SK-N-SH (cell line): ENCODE measurements at regions not wholly inside any gene's neighbourhood (a gene's known extent, or its start where the extent isn't known, plus 50 kb on each side); places are given as distances from the start of the nearest gene placed in this dataset.

Source experiments
- CTCF ChIA-PET: fragments of 300-600, 350-600 bp; formaldehyde crosslinking; extraction: SDS; loops from one replicate; lab custom pipeline; 2021; lab: Yijun Ruan, JAX
- POLR2A ChIA-PET: fragments of 350-600 bp; sonication (Branson Sonifier 250); formaldehyde crosslinking; extraction: SDS; loops from one replicate; lab custom pipeline; 2020; ENCODE audit warnings: antibody characterized with exemption, inconsistent platforms; lab: Yijun Ruan, JAX
- DNase-seq: peaks from one replicate; pipeline ENCODE4 v3.0.0; 2012
- H2AFZ ChIP-seq: fragments of 200-600 bp; sonication (generic); 2 replicates; pipeline ENCODE4 v1.8.1; 2016; ENCODE audit warnings: antibody characterized with exemption, mild to moderate bottlenecking, low read depth
- H3F3A ChIP-seq: fragments of 200-600 bp; sonication (generic); replicated peaks from 2 replicates; pipeline ENCODE3; 2016; ENCODE audit warnings: antibody characterized with exemption, mild to moderate bottlenecking; ENCODE audit not compliant: insufficient read depth
- H3K27ac ChIP-seq, 2 experiments: fragments of 200-500 bp in 1 of 2; fragments of 200-600 bp in 1 of 2; sonication (Bioruptor generic) in 1 of 2; sonication (generic), shearing (Covaris generic) in 1 of 2; 2 replicates each; pipeline versions ENCODE4 v1.5.1 to v1.6.1; 2014 to 2016; ENCODE audit warnings: low read depth in 2 of 2, inconsistent platforms in 1 of 2, low read length in 1 of 2, mild to moderate bottlenecking in 1 of 2, mixed read lengths in 1 of 2
- H3K27me3 ChIP-seq: fragments of 200-600 bp; sonication (generic), shearing (Covaris generic); 2 replicates; pipeline ENCODE4 v1.6.1; 2016; ENCODE audit warnings: mixed run types; ENCODE audit not compliant: insufficient read depth
- H3K36me3 ChIP-seq, 2 experiments: fragments of 200-500 bp in 1 of 2; fragments of 200-600 bp in 1 of 2; sonication (Bioruptor generic) in 1 of 2; sonication (generic) in 1 of 2; replicated peaks in 1 of 2; 2 replicates each; pipeline versions ENCODE3 to v1.5.1; 2014 to 2016; ENCODE audit warnings: low read length in 1 of 2, mild to moderate bottlenecking in 1 of 2; ENCODE audit not compliant: insufficient read depth in 2 of 2, control insufficient read depth in 1 of 2
- H3K4me1 ChIP-seq, 2 experiments: fragments of 200-500 bp in 1 of 2; fragments of 200-600 bp in 1 of 2; sonication (Bioruptor generic) in 1 of 2; sonication (generic), shearing (Covaris generic) in 1 of 2; 2 replicates each; pipeline versions ENCODE4 v1.5.1 to v1.6.1; 2014 to 2016; ENCODE audit warnings: low read depth in 1 of 2, low read length in 1 of 2, mixed run types in 1 of 2; ENCODE audit not compliant: insufficient read depth in 2 of 2, control insufficient read depth in 1 of 2
- H3K4me2 ChIP-seq: fragments of 200-600 bp; sonication (generic), shearing (Covaris generic); 2 replicates; pipeline ENCODE4 v1.6.1; 2017; ENCODE audit warnings: mixed run types
- H3K4me3 ChIP-seq, 2 experiments: fragments of 200-500 bp in 1 of 2; fragments of 200-600 bp in 1 of 2; sonication (Bioruptor generic) in 1 of 2; sonication (generic), shearing (Covaris generic) in 1 of 2; 2 replicates each; pipeline versions ENCODE4 v1.5.1 to v1.8.1; 2014 to 2016; ENCODE audit warnings: low read depth in 2 of 2, inconsistent platforms in 1 of 2, low read length in 1 of 2, mild to moderate bottlenecking in 1 of 2, mixed read lengths in 1 of 2, moderate library complexity in 1 of 2
- H3K79me2 ChIP-seq: fragments of 200-600 bp; sonication (generic); 2 replicates; pipeline ENCODE4 v1.8.1; 2017; ENCODE audit warnings: mild to moderate bottlenecking; ENCODE audit not compliant: insufficient read depth
- H3K9ac ChIP-seq: fragments of 200-600 bp; sonication (generic); 2 replicates; pipeline ENCODE4 v1.6.1; 2017; ENCODE audit warnings: mixed run types
- H3K9me2 ChIP-seq: fragments of 200-600 bp; sonication (generic); 2 replicates; pipeline ENCODE4 v1.6.1; 2017; ENCODE audit warnings: mixed run types
- H3K9me3 ChIP-seq: fragments of 200-600 bp; sonication (generic); 2 replicates; pipeline ENCODE4 v1.6.1; 2017; ENCODE audit warnings: mixed run types, mild to moderate bottlenecking, moderate library complexity
- H4K20me1 ChIP-seq: fragments of 200-600 bp; sonication (generic); 2 replicates; pipeline ENCODE4 v1.6.1; 2017; ENCODE audit warnings: mild to moderate bottlenecking, mixed run types; ENCODE audit not compliant: insufficient read depth
- CTCF ChIP-seq: fragments of 200-600 bp; sonication (generic); IDR thresholded peaks from 2 replicates; pipeline ENCODE4 v1.6.1; 2017; ENCODE audit warnings: antibody characterized with exemption, mild to moderate bottlenecking, moderate library complexity
- GABPA ChIP-seq: IDR thresholded peaks from 2 replicates; pipeline ENCODE4 v1.4.0; 2012; ENCODE audit warnings: low read depth, mild to moderate bottlenecking
- NFIC ChIP-seq: IDR thresholded peaks from 2 replicates; pipeline ENCODE4 v1.4.0; 2012; ENCODE audit warnings: borderline replicate concordance
- POLR2AphosphoS5 ChIP-seq: IDR thresholded peaks from 2 replicates; pipeline ENCODE4 v1.6.1; 2012; ENCODE audit warnings: low read depth, low read length
- RAD21 ChIP-seq: IDR thresholded peaks from 2 replicates; pipeline ENCODE4 v1.6.1; 2012; ENCODE audit warnings: mild to moderate bottlenecking, low read length
- TAF1 ChIP-seq: IDR thresholded peaks from 2 replicates; pipeline ENCODE4 v1.6.1; 2012; ENCODE audit warnings: low read depth, mild to moderate bottlenecking, low read length, moderate library complexity, borderline replicate concordance
- TCF12 ChIP-seq: IDR thresholded peaks from 2 replicates; pipeline ENCODE4 v1.4.0; 2012
- WGBS: methylation state at CpG from one replicate; pipeline ENCODE4 v1.1.6; 2017; ENCODE audit warnings: low lambda C conversion rate; 5-methylcytosine and 5-hydroxymethylcytosine counted together
- TF ChIP-seq, protein P1 (sequence below): IDR thresholded peaks from 2 replicates; pipeline ENCODE4 v1.6.1; 2012; ENCODE audit warnings: mild to moderate bottlenecking, low read depth, low read length, moderate library complexity

DNA sequence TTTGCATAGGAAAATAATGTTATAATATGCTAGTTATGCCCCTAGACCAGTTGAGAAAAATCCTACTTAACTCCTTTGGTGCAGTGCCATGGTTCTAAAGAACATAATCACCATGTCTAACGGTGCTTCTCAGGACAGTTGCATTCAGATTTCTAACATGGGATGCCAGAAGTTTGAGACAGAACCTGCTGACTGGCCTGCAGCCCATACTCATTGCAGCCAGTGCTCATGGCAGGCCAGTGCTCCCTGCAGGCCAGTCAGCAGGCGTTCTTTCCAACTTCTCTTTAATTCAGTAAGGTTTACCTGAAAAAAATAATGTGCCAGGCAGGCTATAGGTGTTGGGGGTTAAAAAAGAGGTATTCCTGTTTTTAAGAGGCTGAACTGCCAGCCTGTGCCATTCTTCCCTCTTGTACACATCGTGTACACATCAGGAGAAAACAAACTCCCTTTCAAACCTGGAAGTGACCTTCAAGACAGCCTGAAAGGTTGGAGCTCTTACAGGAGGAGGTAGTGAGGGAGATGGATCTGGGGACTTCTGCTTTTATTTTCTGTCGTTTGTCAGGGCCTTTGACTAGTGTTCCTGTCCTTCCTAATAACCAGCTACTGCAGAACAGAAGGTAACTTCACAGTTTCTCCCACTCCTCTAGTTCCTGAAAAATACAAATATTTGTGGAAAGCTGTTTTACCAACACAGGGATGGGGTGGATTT, 146.0 kb upstream of the MAGI3 start:
- no peaks in the 10 kb centered on the region for H3K9me3 ChIP-seq
- TF ChIP-seq NFIC, result no peak
- TF ChIP-seq RAD21, result 0 out of 2 replicates have a peak, but pooled peaks have one; percentile 5
- no peak for TF ChIP-seq CTCF
- TF ChIP-seq, all 33 proteins: peak for 1
- POLR2A ChIA-PET, result interaction anchor here (1.2 kb wide), 1 partner anchor 144 kb away, joined by 3 read pairs; no protein-coding TSS in a partner anchor
- 39% methylated on average over 4 of the region's 4 CpGs for WGBS
- Histone ChIP-seq H3K79me2 (no peaks in the 10 kb centered on the region), H3K36me3 (no peaks in the 10 kb centered on the region), H3K4me1 (peaks cover 0 to 21% of the 10 kb centered on the region in 2 experiments; a peak in 2 of 4 replicates), H3K27ac (peak overlapping the region in 1 of 2 experiments; percentile 28; a peak in 1 of 4 replicates), H3K27me3 (no peaks in the 10 kb centered on the region), H4K20me1 (no peaks in the 10 kb centered on the region), H3K9ac (no peak overlapping the region), H3K4me3 (no peak overlapping the region), H2AFZ (no peak overlapping the region), H3K9me2 (no peaks in the 10 kb centered on the region), H3K4me2 (no peak overlapping the region), H3F3A (no peaks in the 10 kb centered on the region)
- CTCF ChIA-PET, result interaction anchor here (1.1 to 1.5 kb wide), 3 partner anchors 9 to 103 kb away, joined by 3 to 4 read pairs (median 3); no protein-coding TSS in a partner anchor
- no peak for DNase-seq

- CTCF ChIA-PET, result interaction anchor here (1.2 to 1.5 kb wide), 2 partner anchors 10 to 104 kb away, joined by 3 read pairs; no protein-coding TSS in a partner anchor
- Histone ChIP-seq H2AFZ (no peak overlapping the region), H3K9ac (no peak overlapping the region), H3K27me3 (no peaks in the 10 kb centered on the region), H3K9me2 (no peaks in the 10 kb centered on the region), H3K36me3 (no peaks in the 10 kb centered on the region), H3F3A (no peaks in the 10 kb centered on the region), H3K9me3 (no peaks in the 10 kb centered on the region), H3K27ac (no peak overlapping the region), H4K20me1 (no peaks in the 10 kb centered on the region), H3K4me1 (peaks cover 0 to 27% of the 10 kb centered on the region in 2 experiments; a peak in 2 of 4 replicates), H3K4me2 (no peak overlapping the region), H3K4me3 (no peak overlapping the region), H3K79me2 (no peaks in the 10 kb centered on the region)
- 78% methylated on average over 3 of the region's 3 CpGs for WGBS
- POLR2A ChIA-PET, result no interaction called here
- no peak for DNase-seq
- TF ChIP-seq, protein P1, sequence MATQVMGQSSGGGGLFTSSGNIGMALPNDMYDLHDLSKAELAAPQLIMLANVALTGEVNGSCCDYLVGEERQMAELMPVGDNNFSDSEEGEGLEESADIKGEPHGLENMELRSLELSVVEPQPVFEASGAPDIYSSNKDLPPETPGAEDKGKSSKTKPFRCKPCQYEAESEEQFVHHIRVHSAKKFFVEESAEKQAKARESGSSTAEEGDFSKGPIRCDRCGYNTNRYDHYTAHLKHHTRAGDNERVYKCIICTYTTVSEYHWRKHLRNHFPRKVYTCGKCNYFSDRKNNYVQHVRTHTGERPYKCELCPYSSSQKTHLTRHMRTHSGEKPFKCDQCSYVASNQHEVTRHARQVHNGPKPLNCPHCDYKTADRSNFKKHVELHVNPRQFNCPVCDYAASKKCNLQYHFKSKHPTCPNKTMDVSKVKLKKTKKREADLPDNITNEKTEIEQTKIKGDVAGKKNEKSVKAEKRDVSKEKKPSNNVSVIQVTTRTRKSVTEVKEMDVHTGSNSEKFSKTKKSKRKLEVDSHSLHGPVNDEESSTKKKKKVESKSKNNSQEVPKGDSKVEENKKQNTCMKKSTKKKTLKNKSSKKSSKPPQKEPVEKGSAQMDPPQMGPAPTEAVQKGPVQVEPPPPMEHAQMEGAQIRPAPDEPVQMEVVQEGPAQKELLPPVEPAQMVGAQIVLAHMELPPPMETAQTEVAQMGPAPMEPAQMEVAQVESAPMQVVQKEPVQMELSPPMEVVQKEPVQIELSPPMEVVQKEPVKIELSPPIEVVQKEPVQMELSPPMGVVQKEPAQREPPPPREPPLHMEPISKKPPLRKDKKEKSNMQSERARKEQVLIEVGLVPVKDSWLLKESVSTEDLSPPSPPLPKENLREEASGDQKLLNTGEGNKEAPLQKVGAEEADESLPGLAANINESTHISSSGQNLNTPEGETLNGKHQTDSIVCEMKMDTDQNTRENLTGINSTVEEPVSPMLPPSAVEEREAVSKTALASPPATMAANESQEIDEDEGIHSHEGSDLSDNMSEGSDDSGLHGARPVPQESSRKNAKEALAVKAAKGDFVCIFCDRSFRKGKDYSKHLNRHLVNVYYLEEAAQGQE, result no peak
- TF ChIP-seq POLR2AphosphoS5 (no peak), TCF12 (no peak), TAF1 (no peak), GABPA (no peak)
These were observed 145.1 kb upstream of the MAGI3 start for GRCh38 chr1:113245252-113245651.
